ENCODE measurements at regions not wholly inside any gene's neighbourhood (a gene's known extent, or its start where the extent isn't known, plus 50 kb on each side); places are given as distances from the start of the nearest gene placed in this dataset.

GRCh38 chr15:38860253-38860652, 295.6 kb upstream of the RASGRP1 start:
- DNase-seq (ENCODE audit: low spot score) = no peak

- DNase-seq (ENCODE audit: low spot score) = no peak
Measured at GRCh38 chr15:38860674-38861073, 296.1 kb upstream of the RASGRP1 start.

- DNase-seq (ENCODE audit: low spot score) = no peak
Measured at GRCh38 chr15:38861108-38861507, 296.5 kb upstream of the RASGRP1 start.

GRCh38 chr15:38862099-38862498, 297.5 kb upstream of the RASGRP1 start:
- DNase-seq (ENCODE audit: low spot score) = no peak

GRCh38 chr15:38863381-38863780, 298.8 kb upstream of the RASGRP1 start:
- no peak for DNase-seq (ENCODE audit: low spot score)

- no peak for DNase-seq (ENCODE audit: low spot score)
Measured at GRCh38 chr15:38864122-38864521, 299.5 kb upstream of the RASGRP1 start.

- no peak for DNase-seq (ENCODE audit: low spot score)
Measured at GRCh38 chr15:38864827-38865581, 300.4 kb upstream of the RASGRP1 start.

- DNase-seq (ENCODE audit: low spot score) = no peak
Measured at GRCh38 chr15:38867556-38867955, 302.9 kb upstream of the RASGRP1 start.

GRCh38 chr15:38868326-38869114, 303.9 kb upstream of the RASGRP1 start:
- no peak for DNase-seq (ENCODE audit: low spot score)

GRCh38 chr15:38871638-38872037, 307.0 kb upstream of the RASGRP1 start:
- no peak for DNase-seq (ENCODE audit: low spot score)

GRCh38 chr15:38872732-38873131, 308.1 kb upstream of the RASGRP1 start:
- no peak for DNase-seq (ENCODE audit: low spot score)

GRCh38 chr15:38873158-38873557, 308.5 kb upstream of the RASGRP1 start:
- no peak for DNase-seq (ENCODE audit: low spot score)

GRCh38 chr15:38874464-38874863, 309.9 kb upstream of the RASGRP1 start:
- no peak for DNase-seq (ENCODE audit: low spot score)

- no peak for DNase-seq (ENCODE audit: low spot score)
Measured at GRCh38 chr15:38876211-38876610, 311.6 kb upstream of the RASGRP1 start.

GRCh38 chr15:38876621-38877020, 312.0 kb upstream of the RASGRP1 start:
- no peak for DNase-seq (ENCODE audit: low spot score)

- DNase-seq (ENCODE audit: low spot score) = no peak
Measured at GRCh38 chr15:38877471-38877870, 312.9 kb upstream of the RASGRP1 start.

GRCh38 chr15:38878026-38878425, 313.4 kb upstream of the RASGRP1 start:
- DNase-seq (ENCODE audit: low spot score) = no peak

GRCh38 chr15:38878926-38879325, 314.3 kb upstream of the RASGRP1 start:
- DNase-seq (ENCODE audit: low spot score) = no peak

GRCh38 chr15:38879909-38880471, 315.4 kb upstream of the RASGRP1 start:
- no peak for DNase-seq (ENCODE audit: low spot score)

- no peak for DNase-seq (ENCODE audit: low spot score)
Measured at GRCh38 chr15:38882221-38882620, 317.6 kb upstream of the RASGRP1 start.

- DNase-seq (ENCODE audit: low spot score) = no peak
Measured at GRCh38 chr15:38883987-38884386, 319.4 kb upstream of the RASGRP1 start.

- no peak for DNase-seq (ENCODE audit: low spot score)
Measured at GRCh38 chr15:38885001-38885400, 320.4 kb upstream of the RASGRP1 start.

GRCh38 chr15:38885471-38885952, 320.9 kb upstream of the RASGRP1 start:
- no peak for DNase-seq (ENCODE audit: low spot score)

All from ureter (tissue), 1 donor.